ENCODE measurements at regions not wholly inside any gene's neighbourhood (a gene's known extent, or its start where the extent isn't known, plus 50 kb on each side); places are given as distances from the start of the nearest gene placed in this dataset.
A peak's percentile ranks its signal among the peaks of the same experiment; 100 is the strongest.

GRCh38 chr6:15946701-15947385, 182.0 kb upstream of the MYLIP start:
- H3K36me3 ChIP-seq (replicated peaks in 1 of 2; ENCODE audit: control insufficient read depth in 1 of 2, insufficient read depth in 2 of 2, low read length in 1 of 2), result no peaks in the 10 kb centered on the region
- no peaks in the 10 kb centered on the region for H3K9me2 ChIP-seq
- H2AFZ ChIP-seq (ENCODE audit: low read depth), result no peak overlapping the region
- H3K79me2 ChIP-seq (ENCODE audit: insufficient read depth), result no peaks in the 10 kb centered on the region
- ChIA-PET POLR2A (no interaction called here), CTCF (interaction anchor here (1.1 kb wide), 1 partner anchor 11 kb away, joined by 3 read pairs; no protein-coding TSS in a partner anchor)
- TF ChIP-seq EP300 (IDR thresholded peaks at IDR 0.05; ENCODE audit: borderline replicate concordance in 1 of 2, low read depth in 1 of 2, low read length in 1 of 2) (no peak), RXRA (IDR thresholded peaks at IDR 0.05; ENCODE audit: borderline replicate concordance, low read depth) (no peak), NRF1 (IDR thresholded peaks at IDR 0.05; ENCODE audit: low read depth, low read length) (no peak), CHD2 (IDR thresholded peaks at IDR 0.05; ENCODE audit: low read length, partially characterized antibody) (no peak), USF1 (IDR thresholded peaks at IDR 0.05; ENCODE audit: borderline replicate concordance, low read depth) (no peak), USF2 (IDR thresholded peaks at IDR 0.05; ENCODE audit: borderline replicate concordance, low read depth, low read length) (no peak), MEF2A (IDR thresholded peaks at IDR 0.05; ENCODE audit: borderline replicate concordance, low read depth) (no peak), EZH2phosphoT487 (IDR thresholded peaks at IDR 0.05; ENCODE audit: borderline replicate concordance, low read depth) (no peak)
- no peak overlapping the region for H3K4me2 ChIP-seq
- WGBS (ENCODE audit: low lambda C conversion rate), result 48% methylated on average over 4 of the region's 4 CpGs
- no peak overlapping the region for H3K4me3 ChIP-seq (ENCODE audit: low read depth in 2 of 2, low read length in 1 of 2)
- DNase-seq, result no peak
- H4K20me1 ChIP-seq (ENCODE audit: insufficient read depth), result no peaks in the 10 kb centered on the region
- peaks cover 0 to 14% of the 10 kb centered on the region in 2 experiments; a peak in 2 of 4 replicates for H3K4me1 ChIP-seq (ENCODE audit: control insufficient read depth in 1 of 2, insufficient read depth in 2 of 2, low read depth in 1 of 2, low read length in 1 of 2)
- H3K9ac ChIP-seq, result no peak overlapping the region
- no peaks in the 10 kb centered on the region for H3K27me3 ChIP-seq (ENCODE audit: insufficient read depth)
- H3F3A ChIP-seq (replicated peaks; ENCODE audit: insufficient read depth), result no peaks in the 10 kb centered on the region
- H3K9me3 ChIP-seq, result no peaks in the 10 kb centered on the region
- H3K27ac ChIP-seq (ENCODE audit: low read depth in 2 of 2, low read length in 1 of 2), result no peak overlapping the region

GRCh38 chr6:15945593-15946159, 183.2 kb upstream of the MYLIP start:
- H3K9me2 ChIP-seq, result no peaks in the 10 kb centered on the region
- WGBS (ENCODE audit: low lambda C conversion rate), result 37% methylated on average over 2 of the region's 2 CpGs
- no peak overlapping the region for H3K4me3 ChIP-seq (ENCODE audit: low read depth in 2 of 2, low read length in 1 of 2)
- no peak overlapping the region for H2AFZ ChIP-seq (ENCODE audit: low read depth)
- POLR2A ChIA-PET, result no interaction called here
- CTCF ChIA-PET, result interaction anchor here (1.1 kb wide), 1 partner anchor 12 kb away, joined by 3 read pairs; no protein-coding TSS in a partner anchor
- no peaks in the 10 kb centered on the region for H4K20me1 ChIP-seq (ENCODE audit: insufficient read depth)
- H3F3A ChIP-seq (replicated peaks; ENCODE audit: insufficient read depth), result no peaks in the 10 kb centered on the region
- DNase-seq, result no peak
- no peak overlapping the region for H3K9ac ChIP-seq
- H3K36me3 ChIP-seq (replicated peaks in 1 of 2; ENCODE audit: control insufficient read depth in 1 of 2, insufficient read depth in 2 of 2, low read length in 1 of 2), result no peaks in the 10 kb centered on the region
- no peaks in the 10 kb centered on the region for H3K27me3 ChIP-seq (ENCODE audit: insufficient read depth)
- H3K27ac ChIP-seq (ENCODE audit: low read depth in 2 of 2, low read length in 1 of 2), result no peak overlapping the region
- H3K9me3 ChIP-seq, result no peaks in the 10 kb centered on the region
- no peaks in the 10 kb centered on the region for H3K79me2 ChIP-seq (ENCODE audit: insufficient read depth)
- H3K4me1 ChIP-seq (ENCODE audit: control insufficient read depth in 1 of 2, insufficient read depth in 2 of 2, low read depth in 1 of 2, low read length in 1 of 2), result peaks cover 0 to 12% of the 10 kb centered on the region in 2 experiments; a peak in 2 of 4 replicates
- H3K4me2 ChIP-seq, result no peak overlapping the region
- TF ChIP-seq TAF1 (IDR thresholded peaks at IDR 0.05; ENCODE audit: borderline replicate concordance, low read depth, low read length) (no peak), NFIC (IDR thresholded peaks at IDR 0.05; ENCODE audit: borderline replicate concordance) (peak; percentile 29; the same call in 1 of the 2 replicates), PBX3 (IDR thresholded peaks at IDR 0.05) (0 out of 2 replicates have a peak, but pooled peaks have one; percentile 13), TCF12 (IDR thresholded peaks at IDR 0.05) (0 out of 2 replicates have a peak, but pooled peaks have one; percentile 29), FOSL2 (IDR thresholded peaks at IDR 0.05; ENCODE audit: borderline replicate concordance, low read depth) (peak; percentile 36; the same call in 1 of the 2 replicates), MAX (IDR thresholded peaks at IDR 0.05; ENCODE audit: low read depth) (no peak), RAD21 (IDR thresholded peaks at IDR 0.05; ENCODE audit: low read length) (no peak), CHD2 (IDR thresholded peaks at IDR 0.05; ENCODE audit: low read length, partially characterized antibody) (no peak), MXI1 (IDR thresholded peaks at IDR 0.05; ENCODE audit: low read depth, low read length) (no peak), ZBTB33 (IDR thresholded peaks at IDR 0.05; ENCODE audit: borderline replicate concordance, low read depth) (no peak), JUND (IDR thresholded peaks at IDR 0.05) (no peak), USF1 (IDR thresholded peaks at IDR 0.05; ENCODE audit: borderline replicate concordance, low read depth) (no peak), USF2 (IDR thresholded peaks at IDR 0.05; ENCODE audit: borderline replicate concordance, low read depth, low read length) (no peak)
